ENCODE measurements at regions not wholly inside any gene's neighbourhood (a gene's known extent, or its start where the extent isn't known, plus 50 kb on each side); places are given as distances from the start of the nearest gene placed in this dataset.

DNA sequence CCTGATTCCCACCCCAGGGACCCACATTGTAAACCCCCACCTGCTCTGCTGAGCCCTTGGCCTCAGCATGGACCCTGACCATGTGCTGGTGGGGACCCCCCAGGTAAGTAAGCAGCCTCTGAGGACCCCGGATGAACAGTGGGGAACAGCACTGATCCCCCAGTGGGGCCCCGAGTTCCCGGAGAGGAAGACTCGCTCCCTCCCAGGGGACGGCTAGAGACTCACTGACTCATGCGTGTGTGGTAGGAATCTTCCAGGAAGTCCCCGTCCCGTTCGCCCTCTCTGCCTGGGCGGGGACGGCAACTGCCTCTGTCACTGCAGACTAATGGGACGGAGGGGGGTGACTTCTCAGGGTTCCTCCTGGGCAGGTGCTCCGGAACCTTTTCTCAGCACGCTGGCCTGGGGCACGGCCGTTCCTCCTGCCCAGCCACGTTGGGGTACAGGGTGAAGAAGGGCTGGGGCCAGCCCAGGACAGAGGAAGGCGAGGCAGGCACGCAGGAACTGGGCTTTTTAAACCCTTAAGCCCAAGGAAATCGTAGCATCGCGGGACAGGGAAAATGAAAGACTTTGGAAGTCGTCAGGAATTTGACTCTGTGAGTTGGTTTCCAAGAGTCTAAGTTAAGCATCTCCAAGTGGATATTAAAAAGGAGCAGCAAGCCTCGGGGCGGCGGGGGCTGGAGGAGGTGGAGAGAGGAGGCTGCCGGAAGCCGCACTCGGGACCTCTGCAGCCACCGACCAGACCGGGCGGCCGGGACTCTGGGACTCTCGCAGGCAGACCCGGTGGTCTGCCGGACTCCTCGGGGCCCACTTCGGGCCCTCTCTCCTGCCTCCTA is 178.7 kb downstream of the SEC14L1 start:
- peaks cover 73% of the 10 kb centered on the region for H3K4me1 ChIP-seq (ENCODE audit: control insufficient read depth, low read length)
- H3K36me3 ChIP-seq (ENCODE audit: control insufficient read depth, low read length): no peaks in the 10 kb centered on the region
- no peaks in the 10 kb centered on the region for H3K9me3 ChIP-seq (ENCODE audit: control insufficient read depth, insufficient read depth, low read length)
- no peak for TF ChIP-seq EZH2phosphoT487 (IDR thresholded peaks at IDR 0.05; ENCODE audit: borderline replicate concordance, low read length)
- TF ChIP-seq CTCF (IDR thresholded peaks at IDR 0.05; ENCODE audit: low read depth, low read length, poor library complexity, severe bottlenecking): no peak
- no peaks in the 10 kb centered on the region for H3K9me2 ChIP-seq (replicated peaks; ENCODE audit: control insufficient read depth, low read length)
- H4K20me1 ChIP-seq (ENCODE audit: control insufficient read depth, insufficient read depth, low read depth, low read length): 0 out of 2 replicates have a peak, but pooled peaks cover 11% of the 10 kb centered on the region
- no peak overlapping the region for H3K27ac ChIP-seq (ENCODE audit: low read depth, low read length)
- peak overlapping the region; percentile 63 for H3K4me2 ChIP-seq (ENCODE audit: low read length)
- H3F3A ChIP-seq (ENCODE audit: control insufficient read depth, insufficient read depth): peaks cover 9% of the 10 kb centered on the region
- H3K27me3 ChIP-seq (ENCODE audit: control insufficient read depth, low read length): no peaks in the 10 kb centered on the region
- H3K4me3 ChIP-seq (ENCODE audit: low read length): peak overlapping the region; percentile 41
- H3K79me2 ChIP-seq (ENCODE audit: control insufficient read depth, low read length): peaks cover 10% of the 10 kb centered on the region

GRCh38 chr17:77320044-77320440 is 179.3 kb downstream of the SEC14L1 start:
- Histone ChIP-seq H3F3A (ENCODE audit: control insufficient read depth, insufficient read depth) (peaks cover 12% of the 10 kb centered on the region), H4K20me1 (ENCODE audit: control insufficient read depth, insufficient read depth, low read depth, low read length) (0 out of 2 replicates have a peak, but pooled peaks cover 8% of the 10 kb centered on the region), H3K27ac (ENCODE audit: low read depth, low read length) (no peak overlapping the region), H3K36me3 (ENCODE audit: control insufficient read depth, low read length) (no peaks in the 10 kb centered on the region), H3K4me1 (ENCODE audit: control insufficient read depth, low read length) (peaks cover 74% of the 10 kb centered on the region), H3K4me3 (ENCODE audit: low read length) (peak overlapping the region; percentile 41; the same call in 1 of the 2 replicates), H3K9me3 (ENCODE audit: control insufficient read depth, insufficient read depth, low read length) (no peaks in the 10 kb centered on the region), H3K9me2 (replicated peaks; ENCODE audit: control insufficient read depth, low read length) (no peaks in the 10 kb centered on the region), H3K79me2 (ENCODE audit: control insufficient read depth, low read length) (peaks cover 10% of the 10 kb centered on the region), H3K27me3 (ENCODE audit: control insufficient read depth, low read length) (no peaks in the 10 kb centered on the region), H3K4me2 (ENCODE audit: low read length) (peak overlapping the region; percentile 63)
- no peak for TF ChIP-seq EZH2phosphoT487 (IDR thresholded peaks at IDR 0.05; ENCODE audit: borderline replicate concordance, low read length)
- no peak for TF ChIP-seq CTCF (IDR thresholded peaks at IDR 0.05; ENCODE audit: low read depth, low read length, poor library complexity, severe bottlenecking)

DNA sequence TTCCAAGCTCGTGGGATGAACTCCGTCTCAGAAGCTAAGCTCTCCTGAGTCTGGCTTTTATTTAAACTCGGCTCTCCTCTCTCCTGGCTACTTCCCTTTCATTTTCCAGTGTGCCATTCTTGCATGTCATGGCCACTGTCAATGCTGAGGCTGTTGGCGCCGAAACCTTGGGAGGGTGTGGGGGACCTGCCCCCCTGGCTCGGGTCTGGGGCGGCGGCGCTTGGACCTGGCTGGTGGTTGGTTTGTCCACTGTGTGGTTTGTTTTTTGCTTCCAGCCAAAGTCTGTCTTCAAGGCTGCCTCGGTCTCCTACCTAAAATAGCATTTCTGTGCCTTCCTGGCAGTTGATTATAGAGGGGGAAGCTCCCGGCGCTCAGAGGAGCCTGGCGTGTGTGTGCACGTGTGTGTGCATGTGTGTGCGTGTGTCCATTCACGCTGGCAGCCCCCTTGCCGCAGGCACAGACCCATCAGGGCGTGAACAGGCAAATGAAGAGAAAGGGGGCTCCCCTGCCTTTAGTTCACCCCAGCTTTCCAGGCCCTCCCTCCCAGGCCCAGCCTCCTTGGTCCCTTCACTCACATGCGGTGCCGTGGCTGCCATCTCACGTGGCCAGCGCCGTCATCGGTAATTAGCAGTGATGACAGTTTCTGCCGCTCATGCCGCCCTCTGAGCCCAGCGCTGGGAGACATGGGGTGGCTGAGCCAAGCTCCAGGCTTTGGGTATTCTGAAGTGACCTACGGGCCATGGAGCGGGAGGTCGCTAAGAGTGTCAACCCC is 179.9 kb downstream of the SEC14L1 start:
- H4K20me1 ChIP-seq (ENCODE audit: control insufficient read depth, insufficient read depth, low read depth, low read length): 0 out of 2 replicates have a peak, but pooled peaks cover 10% of the 10 kb centered on the region
- no peak overlapping the region for H3K4me2 ChIP-seq (ENCODE audit: low read length)
- peaks cover 74% of the 10 kb centered on the region for H3K4me1 ChIP-seq (ENCODE audit: control insufficient read depth, low read length)
- no peak overlapping the region for H3K4me3 ChIP-seq (ENCODE audit: low read length)
- no peaks in the 10 kb centered on the region for H3K9me3 ChIP-seq (ENCODE audit: control insufficient read depth, insufficient read depth, low read length)
- peaks cover 12% of the 10 kb centered on the region for H3F3A ChIP-seq (ENCODE audit: control insufficient read depth, insufficient read depth)
- H3K36me3 ChIP-seq (ENCODE audit: control insufficient read depth, low read length): no peaks in the 10 kb centered on the region
- no peak for TF ChIP-seq CTCF (IDR thresholded peaks at IDR 0.05; ENCODE audit: low read depth, low read length, poor library complexity, severe bottlenecking)
- H3K27me3 ChIP-seq (ENCODE audit: control insufficient read depth, low read length): no peaks in the 10 kb centered on the region
- H3K9me2 ChIP-seq (replicated peaks; ENCODE audit: control insufficient read depth, low read length): no peaks in the 10 kb centered on the region
- H3K79me2 ChIP-seq (ENCODE audit: control insufficient read depth, low read length): peaks cover 14% of the 10 kb centered on the region
- no peak overlapping the region for H3K27ac ChIP-seq (ENCODE audit: low read depth, low read length)
